ENCODE measurements at regions not wholly inside any gene's neighbourhood (a gene's known extent, or its start where the extent isn't known, plus 50 kb on each side); places are given as distances from the start of the nearest gene placed in this dataset.

DNA sequence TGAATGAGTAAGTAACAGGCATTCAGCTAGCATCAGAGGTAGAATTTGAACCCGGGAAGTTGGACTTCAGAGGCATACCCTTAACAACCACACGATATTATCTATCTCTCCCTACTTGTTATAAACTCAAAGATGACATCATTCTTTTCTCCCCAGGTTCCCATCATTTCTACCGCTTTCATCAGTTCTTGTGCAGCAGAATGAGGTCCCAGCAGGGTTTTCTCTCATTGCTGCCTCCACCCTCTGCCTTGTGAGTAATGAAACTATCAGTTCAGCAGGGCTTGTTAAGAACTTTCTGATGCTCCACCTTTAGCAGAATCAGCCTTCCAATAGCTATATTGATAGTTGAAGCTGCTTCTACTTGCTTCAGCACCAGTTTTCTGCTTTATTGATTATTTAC is 487.5 kb upstream of the KCNMB2 start:
- H3K36me3 ChIP-seq, result no peaks in the 10 kb centered on the region
- intact Hi-C loops (cut with DNase I), result no loop called here
- TF ChIP-seq POLR2AphosphoS5 (IDR thresholded peaks at IDR 0.05) (no peak), POLR2A (IDR thresholded peaks at IDR 0.05; ENCODE audit: low read depth) (no peak), EP300 (IDR thresholded peaks at IDR 0.05) (no peak)
- TF ChIP-seq, protein P1, sequence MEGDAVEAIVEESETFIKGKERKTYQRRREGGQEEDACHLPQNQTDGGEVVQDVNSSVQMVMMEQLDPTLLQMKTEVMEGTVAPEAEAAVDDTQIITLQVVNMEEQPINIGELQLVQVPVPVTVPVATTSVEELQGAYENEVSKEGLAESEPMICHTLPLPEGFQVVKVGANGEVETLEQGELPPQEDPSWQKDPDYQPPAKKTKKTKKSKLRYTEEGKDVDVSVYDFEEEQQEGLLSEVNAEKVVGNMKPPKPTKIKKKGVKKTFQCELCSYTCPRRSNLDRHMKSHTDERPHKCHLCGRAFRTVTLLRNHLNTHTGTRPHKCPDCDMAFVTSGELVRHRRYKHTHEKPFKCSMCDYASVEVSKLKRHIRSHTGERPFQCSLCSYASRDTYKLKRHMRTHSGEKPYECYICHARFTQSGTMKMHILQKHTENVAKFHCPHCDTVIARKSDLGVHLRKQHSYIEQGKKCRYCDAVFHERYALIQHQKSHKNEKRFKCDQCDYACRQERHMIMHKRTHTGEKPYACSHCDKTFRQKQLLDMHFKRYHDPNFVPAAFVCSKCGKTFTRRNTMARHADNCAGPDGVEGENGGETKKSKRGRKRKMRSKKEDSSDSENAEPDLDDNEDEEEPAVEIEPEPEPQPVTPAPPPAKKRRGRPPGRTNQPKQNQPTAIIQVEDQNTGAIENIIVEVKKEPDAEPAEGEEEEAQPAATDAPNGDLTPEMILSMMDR (IDR thresholded peaks at IDR 0.05), result no peak
- H3K27me3 ChIP-seq, result no peaks in the 10 kb centered on the region
- no peaks in the 10 kb centered on the region for H3K9me3 ChIP-seq
- H3K4me1 ChIP-seq, result no peaks in the 10 kb centered on the region
- H3K27ac ChIP-seq (replicated peaks in 1 of 4), result no peak overlapping the region
- 72% methylated on average over 3 of the region's 3 CpGs for WGBS
- H3K4me3 ChIP-seq, result no peak overlapping the region
- no peak for DNase-seq (ENCODE audit: extremely low spot score)

DNA sequence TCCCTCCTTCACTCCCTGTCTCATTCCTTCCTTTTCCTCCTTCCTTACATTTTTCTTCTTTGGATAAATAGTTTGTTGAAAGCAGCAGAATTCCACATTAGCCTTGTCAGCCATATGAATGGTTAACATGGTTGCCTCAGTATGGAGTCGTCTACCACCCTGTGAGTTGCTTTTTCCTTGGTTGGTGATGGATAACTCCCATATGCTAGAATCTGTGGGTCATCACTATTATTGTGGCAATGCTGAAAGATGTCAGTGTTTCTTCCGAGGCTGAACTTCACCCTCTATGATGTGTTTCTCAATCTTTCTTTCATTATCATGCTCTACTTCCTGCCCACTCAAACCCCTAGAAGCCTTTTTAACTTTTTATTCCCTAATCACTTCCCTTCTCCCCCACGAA is 481.8 kb upstream of the KCNMB2 start:
- Histone ChIP-seq H3K9me3 (no peaks in the 10 kb centered on the region), H3K4me1 (peaks cover 13 to 26% (median 14%) of the 10 kb centered on the region in 4 donors), H3K27ac (replicated peaks in 1 of 4) (no peak overlapping the region), H3K27me3 (no peaks in the 10 kb centered on the region), H3K36me3 (no peaks in the 10 kb centered on the region), H3K4me3 (no peak overlapping the region)
- no peak for DNase-seq (ENCODE audit: extremely low spot score)
- WGBS, result 84% methylated on average over 3 of the region's 3 CpGs
- intact Hi-C loops (cut with DNase I), result no loop called here
- no peak for TF ChIP-seq POLR2AphosphoS5 (IDR thresholded peaks at IDR 0.05)
- no peak for TF ChIP-seq POLR2A (IDR thresholded peaks at IDR 0.05; ENCODE audit: low read depth)
- TF ChIP-seq EP300 (IDR thresholded peaks at IDR 0.05), result no peak
- TF ChIP-seq, protein P1 (IDR thresholded peaks at IDR 0.05), result no peak

DNA sequence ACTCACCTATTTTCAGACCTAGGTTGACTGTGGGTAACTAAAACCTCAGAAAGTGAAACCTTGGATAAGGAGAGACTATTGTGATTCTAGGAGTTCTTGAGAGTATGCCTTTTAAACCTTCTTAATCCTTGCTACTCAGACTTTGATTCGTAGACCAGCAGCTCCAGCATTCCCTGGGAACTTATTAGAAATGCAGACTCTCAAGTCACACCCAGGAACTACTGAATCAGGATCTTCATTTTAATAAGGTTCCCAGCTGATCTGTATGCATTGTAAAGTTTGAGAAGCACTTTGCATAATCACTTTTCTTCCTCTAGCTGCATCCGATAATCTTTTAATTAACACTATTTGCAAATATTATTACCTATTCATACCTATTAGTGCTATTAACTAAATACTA is 480.3 kb upstream of the KCNMB2 start:
- Histone ChIP-seq H3K27me3 (no peaks in the 10 kb centered on the region), H3K4me3 (no peak overlapping the region), H3K9me3 (no peaks in the 10 kb centered on the region), H3K27ac (replicated peaks in 1 of 4) (no peak overlapping the region), H3K36me3 (no peaks in the 10 kb centered on the region), H3K4me1 (peaks cover 24 to 40% (median 29%) of the 10 kb centered on the region in 4 donors)
- intact Hi-C loops (cut with DNase I), result no loop called here
- WGBS, result 81% methylated on average over 2 of the region's 2 CpGs
- TF ChIP-seq POLR2AphosphoS5 (IDR thresholded peaks at IDR 0.05), result no peak
- TF ChIP-seq POLR2A (IDR thresholded peaks at IDR 0.05; ENCODE audit: low read depth), result no peak
- TF ChIP-seq, protein P1 (IDR thresholded peaks at IDR 0.05), result no peak
- TF ChIP-seq EP300 (IDR thresholded peaks at IDR 0.05), result no peak
- DNase-seq (ENCODE audit: extremely low spot score), result no peak

DNA sequence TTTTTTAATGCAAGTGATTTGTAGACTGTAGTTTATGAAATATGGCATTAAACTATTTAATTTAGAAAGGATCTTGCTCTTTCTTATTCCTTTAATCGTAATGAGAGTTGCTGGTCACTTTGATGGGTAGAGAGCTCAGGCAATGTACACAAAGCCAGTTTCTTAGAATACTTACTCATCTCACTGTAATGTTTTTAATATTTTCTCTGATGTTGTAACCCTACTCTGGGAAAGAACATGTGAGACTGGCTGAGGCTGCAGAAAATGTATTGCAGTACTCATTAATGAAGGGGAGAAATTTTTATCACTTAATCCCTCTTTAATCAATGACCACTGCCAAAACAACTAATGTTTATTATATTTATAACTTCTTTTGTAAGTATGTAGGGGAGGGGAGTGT is 479.4 kb upstream of the KCNMB2 start:
- TF ChIP-seq EP300 (IDR thresholded peaks at IDR 0.05), result no peak
- TF ChIP-seq POLR2A (IDR thresholded peaks at IDR 0.05; ENCODE audit: low read depth), result no peak
- TF ChIP-seq, protein P1 (IDR thresholded peaks at IDR 0.05), result no peak
- TF ChIP-seq POLR2AphosphoS5 (IDR thresholded peaks at IDR 0.05), result no peak
- H3K36me3 ChIP-seq, result no peaks in the 10 kb centered on the region
- H3K27me3 ChIP-seq, result no peaks in the 10 kb centered on the region
- H3K27ac ChIP-seq (replicated peaks in 1 of 4), result no peak overlapping the region
- DNase-seq (ENCODE audit: extremely low spot score), result no peak
- H3K4me3 ChIP-seq, result no peak overlapping the region
- H3K9me3 ChIP-seq, result no peaks in the 10 kb centered on the region
- WGBS, result 66% methylated on average over 1 of the region's 1 CpG
- intact Hi-C loops (cut with DNase I), result no loop called here
- peaks cover 24 to 47% (median 35%) of the 10 kb centered on the region in 4 donors for H3K4me1 ChIP-seq

DNA sequence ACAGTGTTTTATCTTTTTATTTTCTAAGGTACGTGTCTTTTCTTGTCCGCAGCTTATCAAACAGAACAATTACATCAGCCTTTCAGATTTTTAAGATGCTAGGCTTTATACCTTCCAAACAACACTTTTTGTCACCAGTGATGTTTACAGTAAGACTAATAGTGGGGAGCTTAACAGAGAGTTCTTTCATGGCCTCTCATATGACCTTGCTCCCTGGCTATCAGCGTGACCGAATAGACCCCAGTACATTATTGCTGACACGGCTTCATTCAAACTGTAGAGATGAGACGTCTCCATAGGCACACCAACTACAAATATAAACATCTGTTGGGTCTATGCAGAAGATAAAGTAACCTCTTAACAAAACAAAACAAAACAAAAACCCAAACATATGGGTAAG is 477.6 kb upstream of the KCNMB2 start:
- no peak for TF ChIP-seq POLR2AphosphoS5 (IDR thresholded peaks at IDR 0.05)
- no peak for TF ChIP-seq POLR2A (IDR thresholded peaks at IDR 0.05; ENCODE audit: low read depth)
- no peak for TF ChIP-seq EP300 (IDR thresholded peaks at IDR 0.05)
- TF ChIP-seq, protein P1 (IDR thresholded peaks at IDR 0.05), result no peak
- intact Hi-C loops (cut with DNase I), result no loop called here
- peaks cover 24 to 47% (median 35%) of the 10 kb centered on the region in 4 donors for H3K4me1 ChIP-seq
- DNase-seq (ENCODE audit: extremely low spot score), result no peak
- H3K36me3 ChIP-seq, result no peaks in the 10 kb centered on the region
- no peak overlapping the region for H3K4me3 ChIP-seq
- no peaks in the 10 kb centered on the region for H3K9me3 ChIP-seq
- no peaks in the 10 kb centered on the region for H3K27me3 ChIP-seq
- WGBS, result 69% methylated on average over 6 of the region's 6 CpGs
- peak overlapping the region; percentile 28 to 66 (median 58) for H3K27ac ChIP-seq (replicated peaks in 1 of 4)
